Nucleus accumbens (tissue), 56 donors: ENCODE measurements at regions not wholly inside any gene's neighbourhood (a gene's known extent, or its start where the extent isn't known, plus 50 kb on each side); places are given as distances from the start of the nearest gene placed in this dataset.

Source experiments
- DNase-seq, 56 donors: peaks; one replicate each; lab custom pipeline; 2025; lab: John Stamatoyannopoulos, UW

- no peak for DNase-seq
These were observed 557.9 kb downstream of the CAAP1 start for GRCh38 chr9:26334706-26335105.

GRCh38 chr9:26331223-26331622 is 561.4 kb downstream of the CAAP1 start:
- DNase-seq, result no peak

- no peak for DNase-seq
These were observed 562.6 kb downstream of the CAAP1 start for GRCh38 chr9:26329974-26330373.

GRCh38 chr9:26326563-26326962 is 566.0 kb downstream of the CAAP1 start:
- peak in 25 of 56 donors; percentile 0 to 58 (median 10) for DNase-seq

GRCh38 chr9:26325444-26325829 is 567.2 kb downstream of the CAAP1 start:
- DNase-seq, result no peak

- no peak for DNase-seq
These were observed 567.7 kb downstream of the CAAP1 start for GRCh38 chr9:26324786-26325443.

GRCh38 chr9:26321935-26322334 is 570.7 kb downstream of the CAAP1 start:
- DNase-seq, result no peak

- DNase-seq, result no peak
These were observed 572.7 kb downstream of the CAAP1 start for GRCh38 chr9:26319859-26320258.

- no peak for DNase-seq
These were observed 579.5 kb downstream of the CAAP1 start for GRCh38 chr9:26313108-26313507.

GRCh38 chr9:26311463-26311995 is 581.1 kb downstream of the CAAP1 start:
- DNase-seq, result no peak

GRCh38 chr9:26310294-26310693 is 582.3 kb downstream of the CAAP1 start:
- no peak for DNase-seq

GRCh38 chr9:26308328-26308727 is 584.3 kb downstream of the CAAP1 start:
- no peak for DNase-seq

- DNase-seq, result no peak
These were observed 590.9 kb downstream of the CAAP1 start for GRCh38 chr9:26301659-26302058.

GRCh38 chr9:26301046-26301445 is 591.6 kb downstream of the CAAP1 start:
- no peak for DNase-seq

- no peak for DNase-seq
These were observed 595.6 kb downstream of the CAAP1 start for GRCh38 chr9:26296910-26297572.

GRCh38 chr9:26292943-26293342 is 599.7 kb downstream of the CAAP1 start:
- DNase-seq, result no peak

GRCh38 chr9:26271495-26272122 is 593.4 kb upstream of the TUSC1 start:
- no peak for DNase-seq

- no peak for DNase-seq
These were observed 588.0 kb upstream of the TUSC1 start for GRCh38 chr9:26266146-26266793.

GRCh38 chr9:26264709-26265601 is 586.7 kb upstream of the TUSC1 start:
- DNase-seq, result no peak

- DNase-seq, result no peak
These were observed 585.2 kb upstream of the TUSC1 start for GRCh38 chr9:26263478-26263877.
